Activated naive CD8-positive, alpha-beta T cell treated with anti-CD3 and anti-CD28 coated beads for 36 hours (primary cell): ENCODE measurements at regions not wholly inside any gene's neighbourhood (a gene's known extent, or its start where the extent isn't known, plus 50 kb on each side); places are given as distances from the start of the nearest gene placed in this dataset.
"Not testable (repeated sequence)": the region's sequence is repeated elsewhere in the genome, so short reads cannot be mapped to it uniquely, and the experiment has no call there.

Experiments
- DNase-seq: peaks from one replicate; pipeline ENCODE4 v3.0.0; 2021
- H3K27ac Mint-ChIP-seq: one replicate; pipeline ENCODE4 v1.8.0; 2022; ENCODE audit warnings: mild to moderate bottlenecking, moderate library complexity, mixed read lengths
- H3K27me3 Mint-ChIP-seq: one replicate; pipeline ENCODE4 v1.8.0; 2022; ENCODE audit warnings: mild to moderate bottlenecking, mixed read lengths
- H3K36me3 Mint-ChIP-seq: one replicate; pipeline ENCODE4 v1.8.0; 2021; ENCODE audit warnings: mild to moderate bottlenecking, mixed read lengths
- H3K4me1 Mint-ChIP-seq: one replicate; pipeline ENCODE4 v1.8.0; 2021; ENCODE audit warnings: mixed read lengths
- H3K4me3 Mint-ChIP-seq: one replicate; pipeline ENCODE4 v1.8.0; 2022; ENCODE audit warnings: mild to moderate bottlenecking, moderate library complexity, mixed read lengths
- H3K9me3 Mint-ChIP-seq: one replicate; pipeline ENCODE4 v1.8.0; 2022; ENCODE audit warnings: mixed read lengths

DNA sequence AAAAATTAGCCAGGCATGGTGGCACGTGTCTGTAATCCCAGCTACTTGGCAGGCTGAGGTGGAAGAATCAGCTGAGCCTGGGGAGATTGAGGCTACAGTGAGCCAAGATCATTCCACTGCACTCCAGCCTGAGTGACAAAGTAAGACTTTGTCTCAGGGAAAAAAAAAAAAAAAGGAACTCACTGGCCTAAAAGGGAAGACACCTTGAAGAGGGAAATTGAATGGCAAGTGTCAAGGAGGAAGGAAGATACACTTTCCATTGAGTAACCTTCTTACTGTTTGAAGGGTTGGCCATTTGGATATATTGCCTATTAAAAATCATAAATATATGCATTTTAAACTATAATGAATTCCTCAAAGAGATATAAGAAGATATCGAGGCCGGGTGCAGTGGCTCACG is 147.5 kb upstream of the FAM241A start:
- Mint-ChIP-seq H3K9me3 (no peaks in the 10 kb centered on the region), H3K27me3 (peaks cover 27% of the 10 kb centered on the region), H3K4me3 (no peak overlapping the region), H3K36me3 (no peaks in the 10 kb centered on the region), H3K4me1 (no peaks in the 10 kb centered on the region), H3K27ac (no peak overlapping the region)
- DNase-seq, result no peak

DNA sequence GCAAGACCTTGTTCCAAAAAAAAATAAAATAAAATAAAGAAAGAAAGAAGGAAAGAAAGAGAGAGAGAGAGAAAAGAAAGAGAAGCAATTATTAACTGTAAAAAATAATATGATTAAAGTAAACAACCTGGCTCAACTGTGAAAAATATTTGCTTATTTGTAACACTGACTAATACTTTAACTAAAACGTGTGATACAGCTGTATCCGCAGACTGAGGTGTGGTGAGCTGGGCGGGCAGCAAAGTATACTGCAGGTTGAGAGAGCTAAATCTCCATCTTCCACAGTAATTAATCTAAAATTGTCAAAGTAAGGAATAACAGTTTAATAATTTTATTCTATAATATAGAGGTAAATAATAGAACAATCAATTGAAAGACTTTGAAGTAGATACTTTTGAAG is 145.5 kb upstream of the FAM241A start:
- no peaks in the 10 kb centered on the region for H3K4me1 Mint-ChIP-seq
- H3K27ac Mint-ChIP-seq, result no peak overlapping the region

DNA sequence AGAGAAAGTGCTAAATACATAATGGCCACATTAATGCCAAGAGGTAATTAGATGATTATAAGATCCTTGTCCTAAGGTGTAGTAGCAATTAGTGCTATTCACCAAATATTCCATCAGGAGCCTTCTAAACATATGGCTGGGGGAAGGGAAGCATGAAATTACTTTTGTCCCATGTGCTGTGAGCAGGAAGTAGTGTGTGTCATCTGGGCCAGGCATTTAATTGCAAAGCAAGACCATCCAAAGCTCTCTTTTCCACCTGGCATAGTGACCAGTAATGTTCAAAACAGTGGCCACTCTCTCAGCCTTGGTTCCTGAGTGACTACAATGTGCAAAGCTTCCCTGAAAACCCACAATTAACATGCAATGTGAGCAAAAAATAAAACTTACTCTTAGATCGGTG is 144.2 kb upstream of the FAM241A start:
- H3K4me1 Mint-ChIP-seq, result no peaks in the 10 kb centered on the region
- H3K9me3 Mint-ChIP-seq, result no peaks in the 10 kb centered on the region
- no peaks in the 10 kb centered on the region for H3K36me3 Mint-ChIP-seq
- H3K4me3 Mint-ChIP-seq, result no peak overlapping the region
- DNase-seq, result no peak
- H3K27ac Mint-ChIP-seq, result no peak overlapping the region
- peaks cover 20% of the 10 kb centered on the region for H3K27me3 Mint-ChIP-seq

More for the DNA sequence above, 145.5 kb upstream of the FAM241A start:
- Mint-ChIP-seq H3K4me3 (no peak overlapping the region), H3K27me3 (peaks cover 25% of the 10 kb centered on the region), H3K36me3 (no peaks in the 10 kb centered on the region), H3K9me3 (no peaks in the 10 kb centered on the region)
- DNase-seq, result no peak

DNA sequence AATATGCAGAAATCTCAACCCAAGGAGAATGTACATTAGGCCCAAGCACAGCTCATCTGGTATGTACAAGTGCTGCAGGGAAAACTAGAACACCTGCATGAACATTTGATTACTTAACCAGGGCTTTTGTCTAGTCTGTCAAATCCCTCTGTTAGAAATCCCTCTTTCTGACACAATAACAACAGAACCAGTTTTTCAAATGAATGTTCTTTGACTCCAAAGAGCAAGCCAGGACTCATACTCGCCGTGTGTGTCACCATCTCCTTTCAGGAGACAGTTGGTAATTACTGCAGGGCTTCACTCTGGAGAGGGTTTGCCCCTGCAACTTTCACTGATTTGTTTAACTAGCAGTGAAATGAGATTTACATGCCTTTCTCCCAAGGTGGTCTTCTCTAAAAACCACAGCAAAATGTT is 143.0 kb upstream of the FAM241A start:
- Mint-ChIP-seq H3K27me3 (peaks cover 11% of the 10 kb centered on the region), H3K27ac (no peak overlapping the region), H3K4me1 (no peaks in the 10 kb centered on the region), H3K9me3 (no peaks in the 10 kb centered on the region), H3K4me3 (no peak overlapping the region), H3K36me3 (no peaks in the 10 kb centered on the region)
- DNase-seq, result no peak

DNA sequence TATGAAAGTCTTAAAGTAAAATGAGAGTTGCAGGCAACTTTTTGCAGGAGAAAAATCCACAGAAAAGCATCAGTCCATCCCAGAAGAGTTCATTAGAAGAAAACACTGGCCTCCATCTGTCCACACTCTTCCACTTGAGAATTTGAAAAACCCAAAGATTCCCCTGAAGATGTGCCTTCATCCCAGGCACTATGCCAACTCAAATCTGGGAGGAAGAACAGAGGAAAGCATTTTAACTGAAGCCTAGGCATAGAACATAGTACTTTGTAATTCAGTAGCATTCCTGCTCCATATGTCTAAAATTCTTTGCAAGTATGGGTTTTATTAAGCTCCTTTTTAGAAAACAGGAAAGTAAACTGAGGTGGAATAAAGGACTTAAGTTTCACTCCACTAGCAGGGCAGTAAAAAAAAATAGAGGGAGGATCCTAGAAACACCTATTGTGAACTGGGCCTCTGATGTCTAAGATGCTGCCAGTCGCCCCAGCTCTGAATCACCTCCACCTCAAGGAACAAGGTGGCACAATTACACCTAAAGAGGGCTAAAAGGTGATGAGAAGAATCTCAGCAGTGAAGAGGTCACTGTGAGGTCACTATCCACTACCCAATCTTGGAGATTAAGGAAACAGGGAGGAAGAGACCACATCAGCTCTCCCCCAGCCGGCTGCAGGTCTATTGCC is 141.9 kb upstream of the FAM241A start:
- no peaks in the 10 kb centered on the region for H3K9me3 Mint-ChIP-seq

DNA sequence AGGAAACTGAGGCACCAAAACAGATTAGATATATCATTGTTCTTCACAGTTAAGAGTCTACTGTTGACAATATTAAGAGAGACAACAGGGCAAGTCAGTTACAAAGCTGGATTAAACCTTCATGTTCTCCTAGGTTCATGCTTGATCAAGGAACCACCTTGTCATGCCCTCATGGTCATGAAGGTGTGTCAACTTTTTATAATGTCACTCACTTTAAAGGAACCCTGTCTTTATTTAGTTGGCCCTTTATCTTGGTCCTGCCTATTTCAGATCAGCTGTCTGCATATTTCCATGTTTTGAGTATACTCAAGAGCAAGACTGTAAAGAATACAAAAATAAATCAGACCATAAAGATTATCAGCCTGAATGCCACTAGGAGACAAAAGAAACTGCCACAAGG is 140.2 kb upstream of the FAM241A start:
- H3K27ac Mint-ChIP-seq, result no peak overlapping the region
- DNase-seq, result no peak
- no peak overlapping the region for H3K4me3 Mint-ChIP-seq
- no peaks in the 10 kb centered on the region for H3K36me3 Mint-ChIP-seq
- no peaks in the 10 kb centered on the region for H3K9me3 Mint-ChIP-seq
- H3K4me1 Mint-ChIP-seq, result no peaks in the 10 kb centered on the region
- H3K27me3 Mint-ChIP-seq, result peaks cover 8% of the 10 kb centered on the region

More for the DNA sequence above, 141.9 kb upstream of the FAM241A start:
- no peak overlapping the region for H3K4me3 Mint-ChIP-seq
- peaks cover 11% of the 10 kb centered on the region for H3K27me3 Mint-ChIP-seq
- no peaks in the 10 kb centered on the region for H3K36me3 Mint-ChIP-seq
- DNase-seq, result no peak
- no peaks in the 10 kb centered on the region for H3K4me1 Mint-ChIP-seq
- no peak overlapping the region for H3K27ac Mint-ChIP-seq

DNA sequence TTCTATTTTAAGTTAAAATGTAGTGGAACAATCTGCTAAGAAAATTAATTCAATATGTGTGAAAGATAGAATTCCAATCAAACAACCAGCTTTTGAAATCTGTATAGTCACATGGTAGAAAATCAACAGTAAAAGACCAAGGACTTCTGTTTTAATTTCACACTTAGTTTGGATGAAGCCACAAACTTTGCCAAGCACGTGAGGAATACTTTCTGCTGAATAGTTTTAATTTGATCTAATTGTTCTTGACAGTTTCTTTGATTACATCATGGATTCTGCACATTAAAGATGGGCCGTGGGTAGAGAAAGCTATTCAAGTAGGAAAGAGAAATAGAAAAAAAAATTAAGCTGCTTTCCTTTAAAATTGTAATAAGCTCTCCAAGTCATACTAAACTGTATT is 137.9 kb upstream of the FAM241A start:
- H3K9me3 Mint-ChIP-seq, result no peaks in the 10 kb centered on the region
- no peak overlapping the region for H3K27ac Mint-ChIP-seq
- H3K36me3 Mint-ChIP-seq, result no peaks in the 10 kb centered on the region
- H3K27me3 Mint-ChIP-seq, result peaks cover 4% of the 10 kb centered on the region
- DNase-seq, result no peak
- H3K4me1 Mint-ChIP-seq, result no peaks in the 10 kb centered on the region
- no peak overlapping the region for H3K4me3 Mint-ChIP-seq

DNA sequence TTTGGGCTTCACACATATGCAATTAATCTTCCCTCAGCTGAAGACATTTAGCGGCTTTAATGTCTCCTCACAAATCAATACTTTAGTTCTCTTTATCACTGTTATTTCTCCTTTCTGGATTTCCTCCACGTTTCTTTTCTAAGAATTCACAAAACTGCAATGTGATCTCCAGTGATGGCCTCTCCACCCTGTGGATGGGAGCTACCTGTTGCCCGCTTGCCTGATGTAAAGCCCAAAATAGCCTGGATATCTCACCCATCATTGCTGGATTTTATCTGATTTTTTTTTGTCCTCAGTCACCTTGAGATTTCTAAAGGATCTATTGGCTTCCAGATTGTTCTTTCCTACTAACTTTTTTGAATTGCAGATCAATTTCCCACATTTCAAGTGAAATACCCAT is 129.3 kb upstream of the FAM241A start:
- Mint-ChIP-seq H3K27ac (no peak overlapping the region), H3K4me1 (no peaks in the 10 kb centered on the region), H3K4me3 (no peak overlapping the region), H3K36me3 (no peaks in the 10 kb centered on the region), H3K9me3 (no peaks in the 10 kb centered on the region), H3K27me3 (peaks cover 4% of the 10 kb centered on the region)
- no peak for DNase-seq

DNA sequence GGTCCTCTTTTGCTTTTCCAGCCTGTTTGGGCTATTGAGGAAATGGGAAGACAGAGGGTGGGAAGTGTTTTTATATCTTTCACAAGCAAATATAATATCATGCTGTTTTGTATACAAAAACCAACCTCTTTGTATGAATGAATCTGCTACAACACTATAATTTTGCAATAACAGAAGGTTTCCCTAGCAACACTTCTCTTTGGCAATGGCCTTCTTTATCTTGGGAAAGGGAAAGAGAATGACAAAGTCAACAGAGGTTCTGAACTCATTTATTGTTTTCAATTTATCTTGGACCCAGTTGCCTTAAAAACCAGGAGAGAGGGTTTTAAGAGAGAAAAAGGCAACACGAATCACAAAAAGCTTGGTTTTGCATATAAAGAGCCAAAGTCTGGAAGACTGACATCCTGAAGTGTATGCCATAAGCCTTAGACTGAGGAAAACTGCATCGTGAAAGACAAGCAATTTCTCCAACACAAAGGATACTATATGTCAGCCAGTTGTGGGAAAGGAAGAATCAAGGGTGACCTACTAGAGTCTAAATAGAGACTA is 121.8 kb upstream of the FAM241A start:
- Mint-ChIP-seq H3K4me1 (no peaks in the 10 kb centered on the region), H3K27ac (no peak overlapping the region), H3K27me3 (peaks cover 4% of the 10 kb centered on the region), H3K4me3 (no peak overlapping the region), H3K36me3 (no peaks in the 10 kb centered on the region), H3K9me3 (peaks cover 2% of the 10 kb centered on the region)
- no peak for DNase-seq

DNA sequence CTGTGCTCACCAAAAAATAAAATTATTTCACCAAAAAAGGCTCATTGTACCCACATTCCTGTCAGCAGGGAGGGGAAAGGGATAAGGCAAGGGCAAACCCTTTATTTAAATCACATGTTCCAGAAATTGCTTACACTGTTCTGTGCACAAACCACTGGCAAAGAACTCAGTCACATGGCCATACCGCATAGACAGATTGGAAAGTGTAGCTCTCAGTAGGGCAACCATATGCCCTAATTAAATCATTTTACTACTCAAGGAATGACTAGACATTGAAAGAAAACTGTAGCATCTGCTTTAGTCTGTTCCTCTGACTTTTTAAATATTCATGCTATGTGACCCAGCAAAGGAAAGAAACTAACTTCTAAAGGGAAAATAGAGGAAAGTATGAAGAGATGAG is 119.2 kb upstream of the FAM241A start:
- Mint-ChIP-seq H3K4me3 (no peak overlapping the region), H3K9me3 (peaks cover 2% of the 10 kb centered on the region), H3K4me1 (no peaks in the 10 kb centered on the region), H3K27me3 (peaks cover 4% of the 10 kb centered on the region), H3K27ac (no peak overlapping the region), H3K36me3 (no peaks in the 10 kb centered on the region)
- no peak for DNase-seq

DNA sequence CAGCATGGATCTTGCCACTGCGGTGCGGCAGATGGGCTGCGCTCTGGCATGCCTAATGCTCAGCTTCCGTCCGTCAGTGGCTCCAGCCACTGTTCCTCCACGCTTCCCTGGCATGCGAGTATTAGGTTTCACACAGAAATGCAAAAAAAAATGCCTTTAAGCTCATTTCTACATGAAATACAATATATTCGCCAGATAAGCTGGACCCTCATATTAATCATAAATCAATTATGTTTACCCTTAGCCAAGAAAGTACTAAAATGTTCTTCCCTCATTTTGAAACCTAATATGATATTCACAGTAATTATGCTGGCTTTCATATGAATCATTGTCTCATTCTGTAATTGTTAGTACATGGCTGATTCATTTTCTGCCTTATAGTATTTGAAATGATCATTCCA is 115.5 kb upstream of the FAM241A start:
- H3K27me3 Mint-ChIP-seq, result peaks cover 23% of the 10 kb centered on the region
- H3K4me3 Mint-ChIP-seq, result no peak overlapping the region
- H3K27ac Mint-ChIP-seq, result no peak overlapping the region

DNA sequence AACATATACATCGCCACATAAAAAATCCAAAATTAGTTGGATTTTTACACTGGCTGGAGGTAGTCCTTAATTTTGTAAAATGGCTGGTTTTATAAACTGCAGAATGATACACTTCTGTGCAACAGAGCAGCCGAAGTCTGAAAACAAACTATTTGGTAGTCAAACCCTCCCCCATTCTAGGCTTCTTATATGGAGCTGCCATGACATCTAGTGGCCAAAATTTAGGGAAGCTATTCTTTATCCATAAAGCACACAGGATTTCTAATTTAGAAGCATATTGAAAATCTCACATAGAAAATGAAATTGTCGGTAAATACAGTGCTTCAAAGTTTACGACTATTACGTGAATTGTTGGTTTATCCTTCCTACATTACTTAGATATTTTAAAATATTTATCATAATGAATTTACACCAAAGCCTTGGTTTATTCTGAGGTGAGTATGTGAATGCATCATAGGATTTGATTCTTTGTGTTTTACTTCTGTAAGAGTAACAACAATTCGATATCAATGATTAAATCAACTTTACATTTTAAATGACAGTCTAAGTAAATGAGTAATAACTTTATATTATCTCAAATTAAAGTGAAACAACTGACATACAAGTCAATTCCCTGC is 113.4 kb upstream of the FAM241A start:
- Mint-ChIP-seq H3K27me3 (peaks cover 23% of the 10 kb centered on the region), H3K4me3 (no peak overlapping the region), H3K36me3 (no peaks in the 10 kb centered on the region), H3K27ac (no peak overlapping the region), H3K4me1 (no peaks in the 10 kb centered on the region), H3K9me3 (peaks cover 2% of the 10 kb centered on the region)
- no peak for DNase-seq

More for the DNA sequence above, 115.5 kb upstream of the FAM241A start:
- peaks cover 2% of the 10 kb centered on the region for H3K9me3 Mint-ChIP-seq
- no peak for DNase-seq
- no peaks in the 10 kb centered on the region for H3K4me1 Mint-ChIP-seq
- H3K36me3 Mint-ChIP-seq, result no peaks in the 10 kb centered on the region

DNA sequence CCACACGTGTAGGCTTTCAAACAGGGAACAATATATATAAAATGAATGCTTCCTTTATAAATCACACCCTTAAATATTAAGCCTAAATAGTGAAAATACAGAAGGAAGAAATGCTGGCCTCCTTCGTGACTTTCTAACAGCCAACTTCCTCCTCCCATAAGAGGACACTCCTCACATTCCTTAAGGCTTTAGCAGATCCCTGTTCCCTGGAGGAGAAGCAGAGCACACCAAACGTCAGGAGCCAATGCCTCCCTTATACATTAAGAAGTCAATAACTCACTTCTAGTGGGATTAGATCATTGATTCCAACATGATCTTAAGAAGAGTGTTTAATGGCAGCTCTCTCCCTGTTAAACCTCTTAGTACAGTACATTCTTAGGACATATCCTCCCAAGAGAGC is 108.4 kb upstream of the FAM241A start:
- H3K4me3 Mint-ChIP-seq, result no peak overlapping the region
- no peaks in the 10 kb centered on the region for H3K36me3 Mint-ChIP-seq
- peaks cover 17% of the 10 kb centered on the region for H3K27me3 Mint-ChIP-seq
- no peak for DNase-seq
- no peak overlapping the region for H3K27ac Mint-ChIP-seq
- H3K9me3 Mint-ChIP-seq, result no peaks in the 10 kb centered on the region
- no peaks in the 10 kb centered on the region for H3K4me1 Mint-ChIP-seq

DNA sequence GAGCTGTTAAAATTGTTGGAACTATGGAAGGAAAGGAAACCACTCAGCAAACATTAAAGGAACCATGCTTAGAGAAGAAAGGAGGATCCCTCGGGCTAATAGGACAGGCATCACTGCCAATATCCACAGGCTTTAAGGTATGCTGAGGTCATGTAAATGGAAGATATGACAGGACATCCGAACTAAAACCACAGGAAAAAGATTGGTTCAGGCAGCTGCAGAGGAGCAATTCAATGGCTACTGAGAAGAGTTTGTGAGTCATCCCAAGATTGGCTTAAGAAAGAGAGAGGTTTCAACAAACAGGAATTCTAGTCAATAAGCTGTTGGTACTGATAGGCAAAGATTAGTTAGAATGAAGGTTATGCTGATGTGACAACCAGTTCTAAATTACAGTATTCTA is 106.4 kb upstream of the FAM241A start:
- DNase-seq, result no peak
- H3K27ac Mint-ChIP-seq, result no peak overlapping the region
- no peaks in the 10 kb centered on the region for H3K4me1 Mint-ChIP-seq
- H3K27me3 Mint-ChIP-seq, result peaks cover 3% of the 10 kb centered on the region
- H3K4me3 Mint-ChIP-seq, result no peak overlapping the region
- H3K9me3 Mint-ChIP-seq, result no peaks in the 10 kb centered on the region
- no peaks in the 10 kb centered on the region for H3K36me3 Mint-ChIP-seq

DNA sequence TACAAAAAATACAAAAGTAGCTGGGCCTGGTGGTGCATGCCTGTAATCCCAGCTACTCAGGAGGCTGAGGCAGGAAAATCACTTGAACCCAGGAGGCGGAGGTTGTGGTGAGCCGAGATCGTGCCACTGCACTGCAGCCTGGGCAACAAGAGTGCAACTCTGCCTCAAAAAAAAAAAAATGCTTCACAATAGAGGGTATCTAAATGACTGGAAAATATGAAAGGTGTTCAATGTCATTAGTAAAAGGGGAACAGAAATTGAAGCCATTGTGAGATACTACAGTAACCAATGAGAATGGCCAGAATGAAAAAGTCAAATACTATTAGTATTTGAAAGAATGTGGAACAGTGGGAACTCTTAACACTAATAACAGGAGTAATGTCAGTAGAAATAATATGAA is 96.1 kb upstream of the FAM241A start:
- DNase-seq, H3K4me1 Mint-ChIP-seq, H3K27ac Mint-ChIP-seq, H3K9me3 Mint-ChIP-seq, H3K27me3 Mint-ChIP-seq, H3K4me3 Mint-ChIP-seq, H3K36me3 Mint-ChIP-seq: not testable (repeated sequence)

DNA sequence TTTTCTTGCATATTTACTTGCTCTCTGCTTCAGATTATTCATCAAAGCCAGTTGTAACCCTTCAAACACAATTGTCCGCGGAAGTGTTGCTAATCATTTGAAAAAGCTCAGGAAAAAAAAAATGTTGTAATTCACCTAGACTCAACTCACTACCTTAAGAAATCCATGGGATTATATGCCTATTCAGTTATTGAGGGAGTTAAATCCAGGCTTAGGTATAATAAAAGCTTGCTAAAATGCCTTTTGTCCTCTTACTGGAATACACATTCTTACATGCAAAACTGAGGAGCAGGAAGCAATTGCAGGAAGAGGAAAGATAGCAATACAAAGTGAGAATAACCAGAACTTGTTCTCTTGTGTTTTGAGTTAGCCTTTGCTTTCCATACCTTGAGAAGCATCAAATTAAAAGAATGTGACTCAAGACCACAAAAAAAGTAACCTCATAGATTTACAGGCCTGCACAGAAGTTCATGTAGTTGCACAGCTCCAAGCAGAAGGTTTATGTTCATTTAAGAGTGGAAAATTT is 91.4 kb upstream of the FAM241A start:
- Mint-ChIP-seq H3K9me3 (no peaks in the 10 kb centered on the region), H3K4me3 (no peak overlapping the region), H3K27ac (no peak overlapping the region), H3K27me3 (peaks cover 10% of the 10 kb centered on the region), H3K4me1 (peaks cover 5% of the 10 kb centered on the region), H3K36me3 (no peaks in the 10 kb centered on the region)
- DNase-seq, result no peak
